NCI-H2171 (cell line): ENCODE measurements at regions not wholly inside any gene's neighbourhood (a gene's known extent, or its start where the extent isn't known, plus 50 kb on each side); places are given as distances from the start of the nearest gene placed in this dataset.

ENCODE experiments used
- DNase-seq: peaks from one replicate; lab custom pipeline; 2025; lab: John Stamatoyannopoulos, UW

GRCh38 chr2:57510704-57511103 lies 535.9 kb upstream of the VRK2 start:
- DNase-seq = no peak

DNA sequence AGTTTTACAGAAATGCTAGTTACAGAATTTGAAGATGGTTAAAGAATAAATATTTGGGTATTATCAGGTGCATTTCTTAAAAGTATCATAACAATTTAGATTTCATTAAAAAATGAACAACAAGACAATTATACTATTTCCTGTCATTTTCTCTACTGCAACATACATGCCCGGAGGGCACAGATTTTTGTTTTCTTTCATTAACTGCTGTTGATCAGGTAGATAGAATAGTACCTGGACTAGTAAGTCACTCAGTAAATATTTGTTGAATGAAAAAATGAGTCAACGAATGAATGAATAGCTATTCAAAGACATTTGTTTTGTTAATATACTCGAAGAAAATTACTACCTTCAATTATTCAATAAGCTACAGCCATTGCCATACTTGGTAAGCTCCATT lies 531.2 kb upstream of the VRK2 start:
- no peak for DNase-seq

- DNase-seq = peak; percentile 21
Measured at GRCh38 chr2:57516698-57517340, 529.8 kb upstream of the VRK2 start.

DNA sequence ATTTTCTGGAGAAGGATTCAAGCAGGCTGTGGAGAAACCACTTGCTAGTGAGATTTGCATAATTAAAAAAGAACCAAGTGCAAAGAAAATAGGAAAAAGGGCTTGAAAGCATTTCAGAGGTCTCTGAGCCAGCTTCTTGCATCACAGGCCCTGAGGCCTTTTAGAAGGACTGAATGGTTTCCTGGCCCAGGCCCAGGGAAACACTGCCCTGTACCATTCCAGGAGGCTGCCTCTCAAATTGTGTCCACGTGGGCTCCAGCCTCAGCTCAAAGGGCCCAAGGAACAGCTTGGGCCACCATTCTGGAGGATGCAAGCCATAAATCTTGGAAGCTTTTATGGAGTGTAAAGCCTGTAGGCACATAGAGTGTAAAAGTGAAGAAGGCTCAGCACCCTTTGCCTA lies 523.3 kb upstream of the VRK2 start:
- no peak for DNase-seq

DNA sequence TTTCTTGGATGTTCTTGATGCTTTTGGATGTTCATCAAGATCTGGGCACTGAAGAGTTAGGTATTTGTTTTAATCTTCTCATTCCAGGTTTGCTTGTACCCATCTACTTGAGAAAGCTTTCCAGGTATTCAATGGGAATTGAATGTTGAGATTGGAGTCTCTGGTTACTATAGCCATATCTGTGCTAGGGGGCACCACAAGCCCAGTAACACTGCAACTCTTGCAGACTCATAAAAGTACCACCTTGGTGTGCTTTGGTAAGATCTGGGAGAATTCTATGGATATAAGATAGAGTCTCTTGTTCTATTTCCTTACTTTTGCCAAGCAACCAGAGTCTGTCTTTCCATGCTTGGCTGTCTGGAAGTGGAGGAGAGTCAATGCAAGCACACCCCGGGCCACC lies 518.9 kb upstream of the VRK2 start:
- no peak for DNase-seq

GRCh38 chr2:57528499-57528898 lies 518.1 kb upstream of the VRK2 start:
- no peak for DNase-seq

DNA sequence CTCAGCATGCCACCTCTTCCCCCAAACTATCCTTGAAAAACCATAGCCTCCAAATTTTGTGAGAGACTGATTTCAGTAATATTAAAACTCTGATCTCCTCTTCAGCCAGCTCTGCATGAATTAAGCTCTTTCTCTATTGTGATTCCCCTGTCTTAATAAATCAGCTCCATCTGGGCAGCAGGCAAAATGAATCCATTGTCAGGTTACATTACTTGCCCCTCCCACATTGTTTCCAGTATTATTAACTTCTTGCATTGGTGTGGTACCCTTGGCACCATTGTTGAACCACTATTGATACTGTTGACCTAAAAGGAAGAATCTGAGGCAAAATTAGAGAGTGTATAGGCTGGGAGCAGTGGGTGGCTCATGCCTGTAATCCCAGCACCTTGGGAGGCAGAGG lies 512.2 kb upstream of the VRK2 start:
- no peak for DNase-seq

- DNase-seq = no peak
Measured at GRCh38 chr2:57536535-57537231, 509.9 kb upstream of the VRK2 start.

DNA sequence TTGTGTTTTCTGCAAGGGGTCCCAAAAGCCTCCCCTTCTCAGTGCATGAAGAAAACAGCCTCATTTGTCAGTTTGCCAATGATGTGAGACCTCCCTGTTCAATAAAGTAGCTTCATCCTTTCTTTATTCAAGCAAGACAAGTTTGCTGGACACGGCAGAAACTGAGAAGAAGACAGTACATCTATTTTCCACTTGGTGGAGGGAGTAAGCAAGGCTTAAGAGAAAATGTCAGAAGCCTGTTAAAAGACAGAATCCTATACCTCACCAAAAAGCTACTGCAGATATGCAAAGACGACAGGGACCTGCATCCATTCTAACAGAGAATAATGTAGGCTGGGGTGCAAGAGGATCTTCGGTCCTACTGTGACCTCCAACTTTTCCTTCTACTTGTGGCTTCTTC lies 506.8 kb upstream of the VRK2 start:
- no peak for DNase-seq

DNA sequence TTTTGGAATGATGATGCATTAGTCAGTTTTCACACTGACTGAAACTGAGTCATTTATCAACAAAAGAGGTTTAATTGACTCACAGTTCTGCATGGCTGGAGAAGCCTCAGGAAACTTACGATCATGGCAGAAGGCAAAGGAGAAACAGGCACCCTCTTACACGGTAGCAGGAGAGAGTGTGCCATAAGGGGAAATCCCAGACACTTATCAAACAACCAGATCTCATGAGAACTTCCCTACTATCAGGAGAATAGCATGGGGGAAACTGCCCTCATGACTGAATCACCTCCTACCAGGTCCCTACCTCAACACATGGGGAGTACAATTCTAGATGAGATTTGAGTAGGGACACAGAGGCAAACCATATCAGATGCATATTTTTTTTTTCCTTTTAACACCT lies 504.5 kb upstream of the VRK2 start:
- no peak for DNase-seq

DNA sequence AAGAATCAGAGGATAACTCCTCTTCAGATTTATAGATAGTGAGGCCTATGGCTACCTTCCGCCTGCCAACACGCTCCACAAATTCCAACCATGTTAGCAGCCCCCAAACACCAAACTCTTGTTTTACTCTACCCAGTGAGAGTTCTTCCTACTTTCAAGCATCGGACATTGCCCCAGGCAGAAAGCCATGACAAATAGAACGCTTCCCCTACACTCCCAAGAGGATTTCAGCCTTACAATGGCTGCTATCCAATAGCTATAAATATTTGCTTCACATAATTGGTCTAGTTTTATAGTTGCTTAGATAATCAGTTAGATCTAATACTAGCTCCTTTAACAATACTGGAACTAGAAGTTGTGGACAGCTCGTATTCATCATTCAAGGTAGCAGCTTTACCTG lies 503.4 kb upstream of the VRK2 start:
- no peak for DNase-seq

- DNase-seq = no peak
Measured at GRCh38 chr2:57544624-57545023, 502.0 kb upstream of the VRK2 start.

- no peak for DNase-seq
Measured at GRCh38 chr2:57546478-57546877, 500.1 kb upstream of the VRK2 start.

DNA sequence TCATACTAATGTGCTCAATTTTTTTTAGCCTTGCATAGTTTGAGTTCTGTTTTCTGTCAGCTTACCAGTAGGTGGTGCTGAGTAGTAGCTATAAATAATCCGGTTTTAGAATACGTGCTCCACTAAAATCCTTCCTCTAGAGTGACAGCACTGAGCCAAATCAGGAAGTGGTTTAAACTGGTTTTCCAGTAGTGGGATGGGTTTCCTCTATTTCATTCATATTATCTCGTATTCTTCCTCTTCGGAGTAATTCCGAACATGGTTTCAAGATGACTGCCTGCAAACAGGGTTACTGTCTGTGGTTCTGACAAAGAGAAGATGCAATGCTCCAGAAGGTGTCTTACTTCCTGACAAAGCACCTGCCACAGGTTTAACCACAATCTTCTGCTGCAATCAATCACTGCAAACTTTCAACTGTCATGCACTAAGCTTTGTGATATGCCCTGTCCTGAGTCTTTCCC lies 496.9 kb upstream of the VRK2 start:
- no peak for DNase-seq

- DNase-seq = no peak
Measured at GRCh38 chr2:57550912-57551311, 495.7 kb upstream of the VRK2 start.

DNA sequence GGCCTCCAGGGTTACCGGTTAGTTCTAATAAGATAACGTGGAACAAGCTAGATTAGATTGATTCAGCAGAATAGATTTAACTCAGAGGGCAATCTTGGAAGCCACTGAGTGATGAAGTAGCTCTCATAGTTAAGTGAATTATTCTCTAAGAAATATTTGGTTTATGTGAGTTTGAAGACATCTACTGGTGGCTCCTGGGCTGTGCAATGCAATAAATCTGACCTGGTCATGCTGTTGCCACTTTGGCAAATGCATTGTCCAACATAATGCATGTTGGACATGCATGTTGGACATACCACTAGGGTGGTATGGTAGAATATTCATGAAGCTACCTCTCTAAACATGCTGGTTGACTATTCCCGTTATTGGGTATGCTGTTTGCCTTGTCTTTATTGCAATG lies 493.7 kb upstream of the VRK2 start:
- DNase-seq = no peak

DNA sequence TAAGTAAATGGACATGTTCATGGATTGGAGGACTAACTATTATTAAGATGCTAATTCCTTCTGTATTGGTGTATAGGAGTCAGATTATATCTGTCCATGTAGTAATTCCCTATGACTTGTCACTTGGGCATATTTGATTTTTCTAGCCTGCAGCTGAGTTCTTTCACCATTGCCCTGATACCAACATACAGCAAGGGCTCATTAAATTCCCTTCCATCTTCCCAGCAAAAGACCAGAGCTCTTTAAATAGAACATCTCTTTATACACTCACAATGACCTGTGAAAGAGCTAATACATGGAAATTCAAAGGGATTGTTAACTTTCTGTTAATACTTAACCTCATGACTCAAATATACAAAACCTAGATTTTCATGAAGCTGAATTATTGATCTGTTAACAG lies 492.3 kb upstream of the VRK2 start:
- DNase-seq = no peak

- DNase-seq = no peak
Measured at GRCh38 chr2:57558312-57558711, 488.3 kb upstream of the VRK2 start.

DNA sequence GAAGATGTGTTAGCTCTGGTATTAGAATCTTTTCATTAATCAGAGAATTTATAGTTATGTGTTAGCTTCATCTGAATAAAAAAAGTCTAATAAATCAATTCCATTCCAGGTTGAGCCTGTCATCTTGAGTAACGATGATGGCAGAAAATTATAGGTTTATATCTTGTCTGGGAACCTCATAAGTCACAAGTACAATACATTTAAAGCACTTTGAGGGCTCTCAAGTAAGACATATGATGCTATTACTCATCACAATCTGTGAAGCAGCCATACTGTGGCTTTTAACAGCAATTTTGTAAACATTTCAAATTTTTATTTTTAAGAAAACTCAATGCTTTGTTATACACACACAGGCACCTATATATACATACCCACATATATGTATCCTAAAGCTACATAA lies 484.1 kb upstream of the VRK2 start:
- DNase-seq = no peak

DNA sequence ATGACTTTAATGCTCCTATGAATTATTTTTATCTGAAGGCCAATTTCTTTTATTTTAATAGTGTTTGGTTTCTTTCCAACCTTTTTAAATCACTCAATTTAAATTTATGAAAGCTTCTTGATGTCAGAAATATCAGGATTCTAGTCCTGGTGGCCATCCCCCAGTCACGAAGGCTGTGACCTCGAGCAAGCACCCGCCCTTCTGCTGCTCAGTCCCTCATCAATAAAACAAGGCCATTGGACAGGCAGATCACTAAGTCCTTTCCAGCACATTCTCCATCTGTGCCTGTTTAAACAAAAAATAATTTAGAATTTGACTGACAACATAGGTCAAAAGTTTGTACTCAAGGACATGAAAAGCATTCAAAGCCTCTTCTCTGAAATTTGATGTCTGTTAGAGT lies 483.6 kb upstream of the VRK2 start:
- DNase-seq = no peak

- DNase-seq = no peak
Measured at GRCh38 chr2:57567245-57567644, 479.4 kb upstream of the VRK2 start.

- no peak for DNase-seq
Measured at GRCh38 chr2:57569396-57569795, 477.2 kb upstream of the VRK2 start.

GRCh38 chr2:57570961-57571360 lies 475.6 kb upstream of the VRK2 start:
- DNase-seq = no peak

GRCh38 chr2:57575700-57576268 lies 470.8 kb upstream of the VRK2 start:
- DNase-seq = no peak
